LNCAP (cell line): ENCODE measurements at regions not wholly inside any gene's neighbourhood (a gene's known extent, or its start where the extent isn't known, plus 50 kb on each side); places are given as distances from the start of the nearest gene placed in this dataset.

Experiments
- CTCF ChIP-seq: fragments of 450-650 bp; IDR thresholded peaks from 2 replicates; pipeline ENCODE4 v1.5.1; 2017; ENCODE audit warnings: mild to moderate bottlenecking

- TF ChIP-seq CTCF = no peak
Measured at GRCh38 chr2:180751306-180751920, 229.0 kb upstream of the UBE2E3 start.

- TF ChIP-seq CTCF = no peak
Measured at GRCh38 chr2:180747728-180748127, 232.7 kb upstream of the UBE2E3 start.

- TF ChIP-seq CTCF = no peak
Measured at GRCh38 chr2:180743401-180743800, 237.0 kb upstream of the UBE2E3 start.

GRCh38 chr2:180742801-180743200 is 237.6 kb upstream of the UBE2E3 start:
- no peak for TF ChIP-seq CTCF

GRCh38 chr2:180739070-180739469 is 241.3 kb upstream of the UBE2E3 start:
- TF ChIP-seq CTCF = no peak

- no peak for TF ChIP-seq CTCF
Measured at GRCh38 chr2:180735799-180736198, 244.6 kb upstream of the UBE2E3 start.

- no peak for TF ChIP-seq CTCF
Measured at GRCh38 chr2:180734382-180734781, 246.0 kb upstream of the UBE2E3 start.

GRCh38 chr2:180733330-180733729 is 247.1 kb upstream of the UBE2E3 start:
- TF ChIP-seq CTCF = no peak
